ENCODE measurements at regions not wholly inside any gene's neighbourhood (a gene's known extent, or its start where the extent isn't known, plus 50 kb on each side); places are given as distances from the start of the nearest gene placed in this dataset.

DNA sequence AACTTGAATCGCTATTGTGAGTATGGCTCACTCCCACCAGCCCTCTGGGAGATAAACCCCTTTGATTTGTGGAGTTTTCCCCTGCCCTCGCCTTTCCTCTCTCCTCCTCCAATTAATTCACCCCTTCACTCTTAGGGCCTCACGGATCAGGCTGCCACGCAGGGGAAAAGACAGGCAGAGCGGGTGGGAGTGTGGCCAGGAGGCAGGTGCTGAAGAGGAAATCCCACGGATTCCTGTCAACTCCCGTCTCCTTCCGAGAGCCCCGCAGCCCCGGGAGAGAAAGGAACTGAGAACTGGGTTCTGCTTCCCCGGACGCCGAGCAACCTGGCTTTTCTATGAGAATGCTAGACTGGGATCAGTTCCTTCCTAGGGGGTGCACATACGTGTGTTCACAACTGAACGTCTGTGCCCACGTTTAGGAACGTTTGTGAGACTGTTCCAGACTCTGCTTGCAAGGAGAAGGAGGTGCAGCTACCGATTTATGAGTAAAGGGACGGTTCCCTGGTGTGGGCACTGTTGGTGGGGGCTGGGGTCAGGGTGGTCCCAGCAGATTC is 314.5 kb upstream of the TLE4 start:
- DNase-seq (ENCODE audit: low read depth in 2 of 2): no peak

DNA sequence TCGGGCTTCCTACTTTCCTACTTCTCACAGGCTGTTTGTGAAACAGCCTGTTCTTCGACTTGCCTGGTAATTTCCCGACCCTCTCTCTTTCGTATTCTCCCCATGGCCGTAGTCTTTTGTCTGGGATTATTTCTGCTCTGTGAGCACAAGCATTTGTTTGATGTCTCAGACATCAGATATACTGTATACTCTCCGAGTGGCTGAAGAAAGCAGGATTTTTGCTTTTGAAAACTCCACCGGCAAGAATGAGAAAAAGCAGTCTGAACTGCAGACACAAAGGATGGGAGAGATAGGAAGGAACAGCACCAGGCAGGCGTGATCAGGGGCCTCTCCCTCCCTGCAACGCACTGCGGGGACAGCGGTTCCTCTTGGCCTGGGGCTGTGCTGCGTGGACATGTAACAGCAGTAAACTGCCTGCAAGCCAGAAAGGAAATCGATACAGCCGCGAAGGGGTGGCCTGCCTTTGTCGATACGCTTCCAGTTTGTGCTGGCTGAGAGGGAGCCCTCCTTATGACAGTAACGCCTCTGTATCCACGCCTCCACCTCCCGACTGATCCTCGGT is 313.9 kb upstream of the TLE4 start:
- no peak for DNase-seq (ENCODE audit: low read depth in 2 of 2)

DNA sequence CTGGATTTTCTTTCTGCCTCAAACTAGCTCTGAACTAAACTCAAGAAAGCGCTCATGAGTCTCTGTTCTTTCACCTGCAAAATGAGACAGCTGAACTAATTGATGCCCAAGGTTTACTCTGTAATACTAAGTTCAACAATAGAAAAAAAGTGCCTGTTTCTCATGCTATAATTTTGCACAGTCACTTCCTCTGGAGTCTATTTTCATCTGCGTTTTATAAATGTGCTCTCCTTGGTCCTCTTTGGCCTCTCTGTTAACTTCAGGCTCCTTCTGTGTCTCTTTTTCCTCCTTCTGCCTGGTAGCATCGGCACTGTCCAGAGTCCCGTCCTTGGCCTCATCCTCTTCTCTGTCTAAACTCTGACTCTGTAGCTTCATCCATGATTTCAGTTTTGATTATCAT is 311.9 kb upstream of the TLE4 start:
- DNase-seq (ENCODE audit: low read depth in 2 of 2): no peak

DNA sequence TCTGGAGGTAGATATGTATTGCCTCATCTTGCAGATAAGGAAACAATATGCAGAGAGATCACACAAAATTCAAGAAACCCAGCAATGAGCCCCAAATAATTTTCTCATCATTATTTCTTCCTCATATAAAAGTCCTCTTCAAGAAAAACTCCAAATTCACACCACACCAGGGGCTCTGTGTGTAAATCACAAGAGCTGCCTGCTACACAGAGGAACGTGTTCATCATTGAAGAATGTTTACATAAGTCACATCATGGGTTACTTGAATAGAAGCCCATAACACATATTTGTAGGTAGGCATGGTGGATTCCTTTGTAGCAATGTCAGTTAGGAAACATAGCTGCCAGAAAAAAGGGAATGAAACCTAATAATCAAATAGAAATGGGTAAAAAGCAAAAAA is 308.1 kb upstream of the TLE4 start:
- no peak for DNase-seq (ENCODE audit: low read depth in 2 of 2)

DNA sequence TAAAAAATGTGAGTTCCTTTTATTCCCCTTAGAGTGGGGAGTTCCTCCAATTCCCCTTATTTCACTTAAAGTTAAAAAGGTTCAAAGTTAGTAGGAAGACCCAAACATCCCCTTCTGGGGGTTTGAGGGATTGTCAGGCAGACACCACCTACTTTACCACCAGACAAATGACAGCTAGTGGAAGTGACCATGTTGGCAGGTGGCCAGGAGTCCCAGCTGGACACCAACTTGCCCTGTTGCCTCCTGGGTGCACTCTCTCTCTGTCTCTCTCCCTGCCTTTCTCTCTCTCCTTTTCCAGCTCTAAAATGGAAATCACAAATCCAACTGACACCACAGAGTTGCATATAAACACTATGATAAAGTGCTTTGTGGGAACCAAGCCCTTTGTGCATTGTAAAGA is 307.7 kb upstream of the TLE4 start:
- no peak for DNase-seq (ENCODE audit: low read depth in 2 of 2)

DNA sequence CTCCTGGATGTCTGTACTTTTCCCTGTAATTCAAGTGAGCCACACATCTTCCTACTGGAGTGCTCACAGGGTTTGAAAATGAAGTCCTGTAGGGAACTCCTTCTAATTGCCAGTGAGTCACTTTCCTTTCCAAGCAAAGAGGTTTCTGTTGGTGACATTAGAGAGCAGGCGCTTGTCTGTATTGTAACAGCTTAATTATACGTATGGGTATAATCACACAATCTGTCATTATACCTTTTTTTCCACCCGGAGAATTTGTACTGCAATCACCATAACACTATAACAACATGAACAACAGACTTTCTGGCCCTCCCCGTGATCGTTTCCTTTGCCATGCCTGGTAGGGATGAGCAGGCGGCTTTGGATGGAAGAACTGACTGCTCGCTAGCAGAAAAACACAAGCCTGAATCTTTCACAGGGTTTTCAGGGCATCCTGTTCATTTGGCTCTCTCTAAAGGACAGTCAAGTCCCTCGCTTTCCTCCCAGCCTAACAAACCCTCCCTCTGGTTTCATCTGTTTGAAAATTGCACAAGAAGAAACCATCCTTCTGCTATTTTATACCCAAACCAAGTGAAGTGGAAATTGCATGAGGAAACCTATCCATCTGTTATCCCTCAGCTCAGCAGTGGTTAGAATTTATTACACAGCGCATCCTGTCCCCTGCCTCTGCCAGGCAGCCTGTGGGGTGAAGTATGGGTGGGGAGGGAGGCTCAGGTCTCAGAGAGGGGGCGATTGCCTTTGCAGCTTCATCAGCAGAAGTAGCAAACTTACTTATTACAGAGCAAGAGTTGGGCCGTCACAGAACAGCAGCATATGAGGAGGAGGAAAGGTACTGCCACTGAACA is 307.0 kb upstream of the TLE4 start:
- no peak for DNase-seq (ENCODE audit: low read depth in 2 of 2)

DNA sequence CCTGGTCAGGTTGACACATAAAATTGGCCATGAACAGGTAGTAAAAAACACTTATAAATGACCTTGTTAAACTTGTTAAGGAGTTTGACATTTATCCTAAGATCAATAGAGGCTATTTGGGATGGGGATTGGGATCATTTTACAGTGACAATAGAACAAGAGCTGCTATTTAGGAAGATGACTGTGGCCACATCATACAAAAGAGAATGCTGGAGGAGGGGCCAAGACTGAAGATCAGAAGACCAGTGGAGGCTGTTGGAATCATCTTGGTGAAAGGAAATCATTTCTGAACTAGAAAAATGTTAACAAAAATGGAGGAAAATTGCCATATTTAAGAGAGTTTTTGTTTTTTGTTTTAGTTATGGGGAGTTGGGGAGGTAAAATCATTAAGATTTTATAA is 304.8 kb upstream of the TLE4 start:
- no peak for DNase-seq (ENCODE audit: low read depth in 2 of 2)

DNA sequence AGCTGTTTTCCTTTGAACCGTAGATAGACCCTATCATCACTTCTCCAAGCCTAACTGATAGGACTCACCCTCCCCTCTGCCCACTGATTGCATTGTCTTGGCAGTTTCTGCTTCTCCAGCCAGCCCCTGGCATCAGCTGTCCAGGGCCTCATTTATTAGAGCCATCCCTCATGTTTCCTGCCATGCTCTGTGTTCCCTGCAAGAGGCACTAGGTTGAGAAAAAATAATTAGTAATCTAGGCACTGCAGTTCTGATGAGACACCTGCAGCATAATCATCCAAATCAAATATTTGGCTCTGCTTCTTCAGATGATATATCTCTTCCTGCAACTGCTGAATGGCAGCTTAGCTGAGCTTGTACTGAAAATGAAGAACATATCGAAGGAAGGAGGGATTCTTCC is 303.0 kb upstream of the TLE4 start:
- no peak for DNase-seq (ENCODE audit: low read depth in 2 of 2)

DNA sequence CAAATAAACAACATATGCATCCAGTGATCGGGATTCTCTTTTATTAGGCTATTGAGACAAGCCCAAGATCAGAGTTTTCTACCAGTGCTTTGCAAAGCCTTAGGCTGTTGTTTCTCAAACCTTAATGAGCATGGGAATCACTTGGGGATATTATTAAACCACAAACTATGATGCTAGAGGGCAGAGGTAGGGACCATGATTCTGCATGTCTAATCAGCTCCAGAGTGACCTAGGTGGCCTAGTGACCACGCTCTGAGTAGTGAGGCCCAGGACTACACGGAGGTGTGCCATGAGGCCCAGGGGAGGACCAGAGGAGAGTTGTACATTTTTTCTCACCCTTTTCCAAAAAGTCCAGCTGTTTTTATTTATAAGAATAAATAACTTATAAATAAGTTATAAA is 298.5 kb upstream of the TLE4 start:
- DNase-seq (ENCODE audit: low read depth in 2 of 2): no peak

DNA sequence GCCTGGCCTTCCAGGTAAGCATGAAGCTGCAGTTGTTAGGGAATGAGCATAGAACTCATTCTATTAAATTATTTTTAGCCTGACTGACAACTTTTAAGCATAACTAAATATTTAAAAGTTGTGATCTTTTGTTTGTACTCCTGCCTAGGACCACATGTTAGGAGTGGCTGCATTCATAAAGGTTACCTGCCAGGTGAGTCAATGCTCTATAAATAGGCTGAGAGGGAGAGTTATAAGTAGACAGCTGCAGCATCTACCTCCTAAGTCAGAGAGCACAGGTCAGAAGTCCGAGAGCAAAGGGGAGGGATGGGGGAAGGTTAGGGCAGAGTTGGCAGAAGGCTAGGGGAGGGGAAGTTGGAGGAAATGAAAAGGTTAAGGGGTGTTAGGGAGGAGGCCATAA is 292.4 kb upstream of the TLE4 start:
- DNase-seq (ENCODE audit: low read depth in 2 of 2): no peak

DNA sequence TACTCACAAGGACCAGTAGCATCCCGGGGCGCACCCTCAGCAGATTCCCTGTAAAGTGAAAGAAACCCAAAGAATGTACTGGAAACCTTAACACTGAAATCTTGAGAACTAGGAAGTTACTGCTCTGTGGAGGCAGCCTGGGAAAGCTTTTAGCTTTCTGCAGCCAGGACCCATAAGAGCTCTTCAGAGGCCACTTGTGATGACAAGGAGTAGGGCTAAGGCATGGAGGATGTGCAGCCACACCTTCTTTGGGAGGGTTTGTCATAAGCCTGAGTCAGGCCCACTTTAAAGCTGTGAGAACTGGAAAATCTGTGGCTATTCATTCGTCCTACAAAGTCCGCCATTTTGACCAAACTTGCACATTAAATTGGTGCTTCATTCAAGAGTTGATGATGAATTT is 291.1 kb upstream of the TLE4 start:
- DNase-seq (ENCODE audit: low read depth in 2 of 2): no peak

DNA sequence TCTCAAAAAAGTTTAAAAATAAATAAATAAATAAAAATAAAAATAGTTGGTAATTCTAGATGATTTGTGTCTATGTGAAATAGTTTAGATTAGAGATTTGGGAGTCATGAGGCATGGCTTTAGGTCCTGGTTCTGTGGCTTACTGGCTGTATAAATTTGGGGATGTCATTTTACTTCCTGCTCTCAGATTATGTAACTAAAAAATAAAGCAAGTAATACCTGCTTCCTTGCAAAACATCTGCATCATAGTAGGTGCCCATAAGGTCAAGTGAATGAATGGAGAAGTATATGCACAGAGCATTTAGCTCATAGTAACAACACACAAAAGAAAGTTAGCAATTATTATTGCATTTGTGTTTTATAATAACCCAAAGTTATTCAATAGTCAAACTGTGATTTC is 287.7 kb upstream of the TLE4 start:
- DNase-seq (ENCODE audit: low read depth in 2 of 2): no peak

DNA sequence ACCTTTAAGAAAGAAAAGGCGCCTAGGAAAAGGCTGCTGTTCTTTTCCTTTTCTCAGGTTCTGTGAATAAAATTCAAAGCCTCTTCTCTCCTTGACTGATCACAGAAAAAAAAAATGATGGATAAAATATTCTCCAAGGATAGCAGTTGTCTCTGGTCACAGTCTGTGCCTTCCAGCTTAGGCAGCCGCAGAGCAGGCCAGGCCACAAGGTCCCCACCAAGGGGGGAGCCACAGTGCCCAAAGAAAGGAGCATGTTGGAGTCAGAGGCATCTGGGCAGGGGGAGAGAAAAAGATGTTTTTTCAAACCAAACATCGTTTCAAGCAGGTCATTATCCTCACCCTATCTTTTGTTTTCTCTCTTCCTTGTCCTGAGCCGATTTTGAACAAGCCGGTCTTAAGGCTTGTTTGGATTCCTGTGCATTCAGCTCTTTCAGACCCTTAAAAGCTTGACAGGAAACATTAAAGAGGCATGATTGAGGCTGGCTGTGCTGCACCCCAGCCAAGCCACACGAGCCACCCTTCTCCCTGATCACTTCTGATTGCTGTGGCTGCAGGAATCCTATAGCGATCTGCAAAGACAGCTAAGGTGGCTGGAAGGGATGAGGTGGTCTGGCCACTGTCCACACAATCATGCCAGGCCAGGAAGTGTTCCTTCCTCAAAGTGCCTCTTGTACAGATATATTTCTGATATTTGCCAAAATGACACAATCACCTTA is 284.6 kb upstream of the TLE4 start:
- no peak for DNase-seq (ENCODE audit: low read depth in 2 of 2)

DNA sequence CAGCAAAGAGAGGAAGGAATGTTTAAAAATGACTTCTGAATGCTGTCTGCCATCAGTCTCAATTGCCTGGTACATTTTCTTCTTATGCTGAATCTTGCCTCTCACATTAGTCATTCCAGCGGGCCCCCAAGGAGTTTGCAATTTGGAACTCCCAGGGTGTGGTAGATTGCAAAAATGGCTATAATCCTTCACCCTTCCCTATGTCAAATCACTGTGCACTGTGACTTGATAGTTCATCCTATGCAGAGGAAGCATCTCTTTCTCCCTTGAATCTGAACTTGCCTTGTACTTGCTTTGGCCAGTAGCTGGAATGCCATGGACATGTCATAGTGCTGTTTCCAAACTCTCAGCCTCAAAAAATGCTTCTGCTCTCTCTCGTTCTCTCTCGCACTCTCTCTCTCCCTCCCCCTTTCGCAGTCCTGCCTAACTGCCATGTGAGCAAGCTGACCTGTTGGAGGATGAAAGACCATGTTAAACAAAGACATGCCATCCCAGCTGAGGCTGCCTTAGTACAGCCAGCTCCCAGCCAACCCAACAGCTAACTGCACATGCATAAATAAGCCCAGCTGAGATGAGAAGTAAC is 284.0 kb upstream of the TLE4 start:
- DNase-seq (ENCODE audit: low read depth in 2 of 2): no peak

DNA sequence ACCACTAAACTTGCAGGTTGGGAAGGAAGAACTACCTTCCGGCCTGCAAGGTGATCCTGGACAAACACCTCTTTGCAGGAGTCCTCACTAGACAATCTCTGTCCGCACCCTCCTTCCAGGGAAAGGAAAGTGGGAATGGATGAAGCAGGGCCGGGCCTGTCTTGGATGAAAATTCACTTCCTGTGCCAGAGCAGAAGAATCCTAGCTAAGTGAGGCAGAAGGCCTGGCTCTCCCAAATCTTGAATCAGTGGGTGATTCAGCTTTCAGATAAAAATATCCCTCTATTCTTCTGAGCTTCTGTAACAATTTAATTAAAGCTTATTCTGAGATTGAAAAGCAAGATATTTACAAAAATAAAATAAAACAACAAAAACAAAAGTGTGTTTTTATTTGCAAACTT is 281.9 kb upstream of the TLE4 start:
- no peak for DNase-seq (ENCODE audit: low read depth in 2 of 2)

DNA sequence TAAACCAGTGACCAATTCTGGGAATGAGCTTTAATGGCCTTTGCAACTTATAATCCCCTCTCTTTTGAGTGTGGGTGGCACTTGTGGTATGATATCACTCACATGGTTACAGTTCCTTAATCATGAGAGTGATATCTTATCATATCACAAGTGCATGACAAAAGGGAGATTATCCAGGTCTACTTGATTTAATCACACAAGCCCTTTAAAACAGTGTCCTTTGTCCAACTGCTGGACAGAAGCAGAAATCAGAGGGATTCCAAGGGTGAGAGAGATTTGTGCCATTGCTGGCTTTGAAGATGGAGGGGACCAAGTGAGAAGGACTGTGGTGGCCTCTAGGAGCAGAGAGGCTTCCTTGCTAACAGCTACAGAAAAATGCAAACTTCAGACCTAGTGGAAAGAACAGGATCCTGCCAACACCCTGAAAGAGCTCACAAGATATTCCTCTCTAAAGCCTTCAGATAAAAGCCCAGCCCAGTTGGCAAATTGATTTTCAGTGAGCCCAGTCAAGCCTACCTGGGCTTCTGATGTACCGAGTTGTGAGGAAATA is 279.0 kb upstream of the TLE4 start:
- DNase-seq (ENCODE audit: low read depth in 2 of 2): no peak

DNA sequence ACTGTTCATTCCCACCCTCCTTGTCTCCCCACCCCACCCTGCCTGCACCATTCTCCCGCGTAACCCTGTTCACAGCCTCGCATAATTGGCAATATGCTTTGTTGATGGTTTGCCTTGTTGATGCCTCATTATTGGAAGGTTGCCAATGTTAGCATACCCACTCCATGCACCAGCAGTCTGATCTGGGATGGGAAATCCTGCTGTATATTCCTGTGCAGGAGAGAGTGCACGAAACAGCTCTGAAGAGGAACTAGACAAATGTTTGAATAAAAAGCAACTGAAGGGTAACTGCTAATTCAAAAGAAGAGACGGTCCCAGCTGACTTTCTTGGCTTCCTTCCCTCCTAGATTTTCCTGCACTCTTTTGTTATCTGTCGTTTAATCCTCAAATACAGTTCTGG is 271.7 kb upstream of the TLE4 start:
- no peak for DNase-seq (ENCODE audit: low read depth in 2 of 2)

DNA sequence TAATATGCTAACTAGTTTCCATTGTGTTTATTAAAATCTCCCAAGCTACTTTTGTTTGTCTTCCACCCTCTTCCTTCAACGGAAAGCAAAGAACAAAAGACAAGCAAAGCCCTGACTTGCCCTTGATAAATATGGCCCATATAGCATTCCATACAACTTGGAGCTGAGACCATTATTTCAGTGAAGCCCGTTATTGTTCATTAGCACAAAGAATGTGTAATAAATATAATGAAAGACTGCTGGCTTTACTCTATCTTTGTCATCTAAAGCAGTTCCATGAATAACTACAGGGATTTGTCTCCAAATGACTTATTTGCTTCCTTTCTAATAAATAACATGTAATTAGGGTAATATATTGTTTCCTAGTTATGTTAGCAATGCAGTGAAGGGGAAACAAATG is 270.7 kb upstream of the TLE4 start:
- DNase-seq (ENCODE audit: low read depth in 2 of 2): no peak

DNA sequence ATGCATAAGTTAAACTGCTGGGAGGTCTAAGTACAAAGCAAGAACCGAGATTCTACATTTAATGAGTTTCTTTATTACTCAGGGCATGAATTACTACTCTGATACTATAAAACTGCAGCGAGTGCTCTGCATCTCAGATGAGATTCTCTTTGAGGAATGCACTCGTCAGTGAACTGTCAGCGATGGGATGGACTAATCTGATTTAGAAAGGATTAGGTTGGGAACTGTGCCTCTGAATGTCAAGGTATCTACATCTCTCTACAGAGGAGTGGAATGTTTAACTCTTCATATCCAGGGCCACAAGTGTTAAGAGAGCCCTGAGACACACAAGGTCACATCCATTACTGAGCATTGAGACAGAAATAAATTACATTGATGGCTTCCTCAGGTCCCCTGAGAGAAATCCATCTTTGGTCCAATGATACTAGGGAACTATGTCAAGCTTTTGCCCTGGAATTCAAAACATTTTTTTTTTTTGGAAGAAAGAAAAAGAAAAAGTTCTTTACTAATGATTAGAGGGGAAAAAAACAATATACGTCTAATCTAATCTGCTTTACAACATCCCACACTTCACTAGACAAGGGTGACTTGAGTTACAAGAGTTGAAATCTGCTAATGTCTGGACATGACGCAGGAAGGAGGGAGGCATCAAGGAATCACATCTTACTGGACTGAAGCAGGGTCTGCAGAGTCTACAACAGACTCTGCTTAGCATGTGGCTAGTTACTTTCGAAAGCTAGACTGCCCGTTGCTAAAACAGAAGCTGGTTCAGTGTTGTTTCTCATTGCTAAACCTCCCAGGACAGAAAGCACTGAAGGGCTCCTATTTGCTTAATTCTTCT is 270.0 kb upstream of the TLE4 start:
- no peak for DNase-seq (ENCODE audit: low read depth in 2 of 2)

DNA sequence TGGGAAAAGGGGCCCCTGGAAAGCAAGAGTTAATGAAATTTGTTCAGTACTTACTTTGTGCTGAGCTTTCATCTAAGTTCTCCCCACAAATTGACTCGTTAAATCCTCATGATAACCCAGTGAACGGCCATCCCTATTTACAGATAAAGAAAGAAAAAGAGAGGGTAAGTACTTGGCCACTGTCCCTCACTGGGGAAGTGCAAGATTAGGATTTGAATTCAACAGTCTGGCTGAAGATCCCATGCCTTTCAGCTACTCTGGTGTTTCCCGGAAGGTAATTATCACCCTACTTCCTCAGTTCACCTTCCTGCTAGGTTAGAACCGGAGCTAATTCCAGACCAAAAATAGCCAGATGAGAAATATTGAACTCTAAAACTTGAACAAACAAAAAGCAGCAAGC is 269.2 kb upstream of the TLE4 start:
- no peak for DNase-seq (ENCODE audit: low read depth in 2 of 2)

DNA sequence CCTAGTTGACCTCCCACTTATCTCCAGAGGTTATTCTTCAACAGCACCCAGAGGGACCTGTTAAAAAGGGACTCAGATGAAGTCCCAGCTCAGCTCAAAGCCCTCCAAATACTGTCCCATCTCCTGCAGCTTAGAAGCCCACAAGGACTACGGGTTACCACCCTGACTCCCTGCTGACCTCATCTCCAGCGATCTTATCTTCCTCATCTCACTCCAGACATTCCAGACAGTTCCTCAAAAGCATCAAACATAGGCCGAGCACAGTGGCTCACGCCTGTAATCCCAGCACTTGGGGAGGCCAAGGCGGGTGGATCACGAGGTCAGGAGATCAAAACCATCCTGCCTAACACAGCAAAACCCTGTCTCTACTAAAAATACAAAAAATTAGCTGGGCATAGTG is 263.8 kb upstream of the TLE4 start:
- DNase-seq (ENCODE audit: low read depth in 2 of 2): no peak

Data from stimulated activated CD8-positive, alpha-beta memory T cell treated with anti-CD3 and anti-CD28 coated beads, Interleukin-7, amount 100 ng/mL, for 1 hour (primary cell).